NCI-H1105 (cell line): ENCODE measurements at regions not wholly inside any gene's neighbourhood (a gene's known extent, or its start where the extent isn't known, plus 50 kb on each side); places are given as distances from the start of the nearest gene placed in this dataset.

ENCODE experiments used
- DNase-seq: peaks from one replicate; lab custom pipeline; 2025; lab: John Stamatoyannopoulos, UW

- DNase-seq, result no peak
These were observed 205.7 kb upstream of the PUM3 start for GRCh38 chr9:3049636-3050035.

DNA sequence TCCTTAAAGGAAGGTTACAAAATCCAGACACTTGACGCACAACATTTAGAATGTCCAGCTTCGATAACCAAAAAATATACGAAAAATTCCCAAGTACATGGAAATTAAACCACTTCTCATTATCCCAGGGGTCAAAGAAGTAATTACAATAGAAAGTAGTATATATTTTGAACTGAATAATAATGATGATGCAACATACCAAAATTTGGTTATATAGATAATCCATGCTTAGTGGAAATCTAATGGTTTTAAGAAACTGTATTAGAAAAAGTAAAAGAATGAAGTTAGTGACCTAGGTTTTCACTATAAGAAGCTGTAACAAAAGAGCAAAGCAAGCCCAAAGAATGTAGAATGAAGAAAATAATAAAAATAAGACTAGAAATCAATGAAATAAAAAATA lies 204.0 kb upstream of the PUM3 start:
- DNase-seq, result no peak

DNA sequence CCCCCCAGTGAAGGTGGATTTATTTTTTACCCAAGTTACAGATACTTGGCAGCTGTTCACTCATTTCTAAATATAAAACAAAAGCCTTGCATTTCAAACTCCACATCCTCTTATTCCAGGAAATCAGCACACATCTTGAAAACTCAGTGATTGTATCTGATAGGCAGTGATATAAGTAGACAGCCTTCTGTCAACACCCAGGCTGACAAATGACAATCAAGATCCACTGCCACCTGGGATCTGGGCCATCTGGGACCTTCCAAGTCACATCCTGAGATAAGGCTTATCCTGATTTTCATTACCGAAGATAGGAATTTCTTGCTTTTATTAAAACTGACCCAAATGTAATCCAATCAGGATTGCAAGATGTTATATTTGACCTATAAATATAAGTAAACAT lies 201.3 kb upstream of the PUM3 start:
- DNase-seq, result no peak

DNA sequence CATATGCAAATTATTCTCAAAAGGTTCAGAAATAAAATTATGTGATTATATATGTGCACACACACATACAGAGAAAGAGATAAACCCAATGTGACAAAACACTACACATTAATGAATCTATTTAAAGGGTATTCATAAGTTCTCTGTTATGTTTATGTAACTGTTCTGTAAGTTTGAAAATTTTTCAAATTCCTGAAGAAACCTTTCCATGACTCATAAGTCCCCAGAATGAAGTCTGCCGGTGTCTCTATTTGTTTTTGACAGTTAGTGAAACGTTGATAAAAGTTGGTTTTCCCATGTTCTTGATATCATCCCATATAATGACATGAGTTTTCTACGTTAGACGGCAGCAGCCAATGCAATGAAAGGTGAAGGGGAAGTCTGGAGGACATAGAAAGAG lies 199.5 kb upstream of the PUM3 start:
- DNase-seq, result no peak

DNA sequence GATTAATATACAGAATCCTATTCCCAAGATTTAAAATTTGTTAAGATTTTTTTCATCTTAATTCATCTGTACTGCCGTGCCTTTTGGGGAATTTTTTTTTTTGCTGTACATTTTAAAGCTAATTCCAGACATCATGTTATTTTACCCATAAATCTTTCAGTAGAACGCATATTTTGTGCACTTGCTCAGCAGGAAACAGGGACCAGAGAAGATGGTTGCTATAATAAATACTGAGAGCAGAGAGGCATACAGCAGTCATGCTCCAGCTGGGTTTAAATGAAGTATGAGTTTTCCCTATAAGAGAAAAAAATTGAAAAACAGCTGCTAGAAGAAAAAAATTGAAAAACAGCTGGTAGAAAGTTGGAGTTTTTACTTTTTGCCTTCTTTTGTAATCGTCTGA lies 196.9 kb upstream of the PUM3 start:
- DNase-seq, result no peak

- DNase-seq, result no peak
These were observed 192.4 kb upstream of the PUM3 start for GRCh38 chr9:3036333-3036700.

DNA sequence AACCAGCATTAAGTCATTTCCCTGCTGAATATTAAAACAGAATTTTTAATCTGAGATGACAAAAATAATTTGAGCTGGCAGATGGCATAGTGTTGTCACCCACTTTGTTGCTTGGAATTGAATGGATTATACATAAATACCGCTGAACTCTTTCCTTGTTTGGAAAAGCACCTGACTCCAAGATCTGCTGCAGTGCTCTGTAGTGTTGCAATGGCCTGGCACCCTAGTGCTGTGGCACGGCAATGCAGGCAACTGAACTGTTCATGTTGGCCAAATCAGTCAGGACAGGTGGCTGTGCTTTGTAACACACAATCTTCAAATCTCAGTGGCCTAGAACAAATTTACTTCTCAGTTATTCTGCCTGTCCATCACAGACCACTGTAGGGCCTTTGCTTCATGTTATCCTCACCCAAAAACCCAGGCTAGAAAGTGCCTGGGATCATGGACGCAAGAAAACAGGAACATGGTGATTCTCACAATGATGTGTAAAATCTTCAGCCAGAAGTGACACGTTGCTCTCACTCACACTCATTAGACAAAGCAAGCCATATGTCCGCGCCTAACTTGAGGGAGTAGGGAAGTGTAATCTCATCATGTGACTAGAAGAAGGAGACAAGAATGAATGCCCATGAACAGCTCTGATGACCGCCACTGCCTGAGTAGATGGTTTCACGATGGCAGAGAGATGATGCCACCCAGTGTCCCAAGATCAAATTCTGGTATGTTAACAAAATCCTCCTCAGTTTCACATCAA lies 191.9 kb upstream of the PUM3 start:
- DNase-seq, result no peak

- no peak for DNase-seq
These were observed 189.0 kb upstream of the PUM3 start for GRCh38 chr9:3032898-3033297.

DNA sequence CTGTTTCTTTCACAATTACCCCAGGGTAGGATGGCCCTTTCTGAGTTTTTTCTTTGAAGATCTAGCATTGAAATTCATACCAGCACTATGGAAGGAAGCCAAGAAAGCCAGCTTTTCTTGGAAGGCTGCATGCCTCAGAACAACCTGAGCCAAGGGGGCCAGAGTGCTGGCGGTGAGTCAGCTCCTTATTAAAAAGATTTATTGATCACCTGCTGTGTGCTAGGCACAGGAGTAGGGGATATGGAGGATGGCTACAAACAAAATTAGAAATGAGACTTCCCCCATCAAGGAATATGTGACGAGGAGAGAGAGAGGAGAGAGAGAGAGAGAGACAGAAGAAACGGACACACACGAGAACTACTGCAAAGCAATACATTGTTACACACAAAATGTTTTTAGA lies 184.6 kb upstream of the PUM3 start:
- no peak for DNase-seq

DNA sequence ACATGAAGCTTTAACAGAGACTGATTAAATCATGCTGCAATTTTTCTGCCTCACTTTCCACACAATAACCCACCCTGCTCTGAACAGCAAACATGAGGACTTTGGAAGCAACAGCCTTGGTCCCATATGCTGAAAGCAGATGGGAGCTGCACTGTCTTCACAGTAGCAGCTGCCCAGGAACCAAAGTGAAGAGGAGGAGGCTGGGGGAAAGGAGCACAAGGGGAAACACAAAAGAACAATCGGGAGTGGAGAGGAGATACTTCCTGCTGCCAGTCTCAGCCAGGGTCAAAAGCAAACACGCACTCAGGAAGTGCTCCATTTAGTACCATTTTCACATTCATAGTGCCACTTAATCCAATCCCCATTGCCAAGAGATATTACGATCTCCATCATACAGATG lies 183.3 kb upstream of the PUM3 start:
- peak; percentile 29 for DNase-seq

GRCh38 chr9:3023449-3023848 lies 179.6 kb upstream of the PUM3 start:
- DNase-seq, result no peak

GRCh38 chr9:3018691-3019230 lies 174.9 kb upstream of the PUM3 start:
- no peak for DNase-seq

DNA sequence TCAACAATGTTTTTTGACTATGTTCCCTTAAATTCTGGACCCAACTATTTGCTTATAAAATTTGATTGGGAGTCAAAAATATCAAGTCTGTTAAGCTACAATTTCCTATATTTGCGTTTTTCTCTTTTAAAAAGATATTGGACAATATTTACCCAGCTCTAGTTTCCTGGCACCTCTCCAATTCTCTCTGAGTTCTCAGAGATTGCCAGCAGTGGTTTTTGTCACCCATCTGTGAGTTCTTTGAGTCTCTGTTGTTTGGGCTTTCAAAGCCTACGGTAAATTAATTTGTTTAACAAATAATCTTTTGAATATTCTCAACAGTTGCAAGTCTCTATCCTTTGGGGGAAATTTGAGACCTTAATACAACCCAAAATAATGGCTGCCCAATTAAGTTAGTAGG lies 174.2 kb upstream of the PUM3 start:
- peak; percentile 71 for DNase-seq

DNA sequence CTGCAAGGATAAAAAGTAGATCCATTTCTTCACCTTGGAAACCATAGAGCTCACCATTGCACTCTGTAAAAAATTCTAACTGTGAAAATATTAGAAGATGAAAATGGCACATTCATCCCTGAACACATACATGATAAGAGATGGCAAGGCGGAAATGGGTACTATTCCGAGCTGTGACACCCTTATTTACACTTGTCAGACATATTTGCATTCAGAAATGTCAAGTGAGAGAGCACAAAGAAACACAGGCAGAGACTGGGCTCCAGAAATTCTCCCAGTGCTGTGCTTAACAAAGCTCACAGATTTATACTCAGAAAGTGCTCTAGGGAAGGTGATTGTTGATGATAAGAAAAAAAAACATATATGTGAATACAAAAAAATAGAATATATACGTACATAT lies 170.3 kb upstream of the PUM3 start:
- no peak for DNase-seq

DNA sequence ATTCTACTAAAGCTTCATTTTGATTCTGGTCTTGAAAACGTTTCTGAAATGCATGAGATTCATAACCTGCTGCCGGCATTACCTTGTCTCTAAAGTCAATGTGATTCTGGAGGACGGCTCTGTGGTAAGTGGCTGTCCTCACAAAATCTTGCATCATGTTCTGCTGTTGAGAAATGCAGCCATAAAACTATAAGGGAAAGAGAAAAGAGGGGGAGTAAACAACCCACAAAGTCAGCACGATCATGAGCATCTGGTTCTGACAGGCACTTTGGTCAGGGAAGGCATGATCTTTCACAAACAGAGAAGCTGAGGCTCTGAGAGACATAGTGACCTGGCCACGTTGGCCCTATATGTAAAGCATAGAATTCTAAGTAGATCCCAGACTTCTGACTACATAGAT lies 168.9 kb upstream of the PUM3 start:
- DNase-seq, result no peak

GRCh38 chr9:3012245-3012644 lies 168.3 kb upstream of the PUM3 start:
- DNase-seq, result no peak

DNA sequence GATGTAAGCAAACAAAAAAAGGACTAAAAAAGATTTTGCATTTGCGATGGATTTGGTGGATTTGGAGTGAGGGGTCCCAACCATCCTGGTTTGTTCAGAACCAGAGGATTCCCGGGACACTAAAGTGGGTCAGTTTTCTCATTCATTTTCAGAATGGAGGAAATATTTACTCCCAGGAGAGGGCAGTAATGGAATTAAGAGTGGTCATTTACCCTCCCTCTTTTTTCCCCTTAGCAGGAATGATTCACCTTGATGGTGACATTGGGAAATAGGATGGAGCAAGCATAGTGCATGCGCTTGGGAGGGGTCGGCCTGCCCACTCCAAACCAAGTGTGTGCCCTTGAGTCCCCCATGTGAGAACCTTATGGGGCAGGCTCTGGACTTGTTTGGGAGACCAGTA lies 164.2 kb upstream of the PUM3 start:
- DNase-seq, result no peak

DNA sequence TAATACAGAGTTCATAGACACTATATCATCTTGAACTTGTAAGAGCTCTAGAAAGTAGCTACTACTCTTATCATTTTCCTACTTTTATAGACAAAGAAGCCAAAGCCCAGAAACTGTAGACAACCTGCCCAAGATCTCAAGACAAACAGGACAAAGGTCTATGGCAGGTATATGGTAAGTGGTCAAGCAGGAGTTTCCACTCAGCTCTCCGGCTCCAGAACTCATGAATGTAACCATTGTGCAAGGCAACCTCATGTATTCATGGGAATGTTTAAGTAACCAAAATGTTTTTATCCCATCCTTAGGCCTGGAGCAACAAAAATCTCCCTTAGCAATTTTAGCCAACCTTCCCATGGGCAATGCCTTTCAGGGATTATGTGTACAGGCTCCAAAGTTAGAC lies 163.4 kb upstream of the PUM3 start:
- no peak for DNase-seq

DNA sequence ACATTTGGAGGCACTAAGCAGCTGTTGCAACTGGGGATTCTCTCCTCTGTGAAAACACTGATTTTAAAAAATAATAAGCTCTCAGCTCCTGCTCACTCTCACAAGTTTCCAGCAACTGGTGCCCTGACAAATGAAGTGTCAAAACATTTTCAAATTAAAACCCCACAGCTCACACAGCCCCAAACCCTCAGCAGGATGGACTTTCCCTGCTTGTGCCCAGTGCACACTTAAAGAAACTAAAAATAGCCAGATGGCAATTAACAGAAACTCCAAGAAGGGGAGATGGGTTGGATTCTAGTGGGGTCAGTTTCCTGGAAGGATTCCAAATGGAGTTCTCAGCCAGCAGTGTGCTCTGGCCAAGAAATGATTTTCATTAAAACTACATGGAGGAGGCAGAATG lies 163.0 kb upstream of the PUM3 start:
- DNase-seq, result no peak

DNA sequence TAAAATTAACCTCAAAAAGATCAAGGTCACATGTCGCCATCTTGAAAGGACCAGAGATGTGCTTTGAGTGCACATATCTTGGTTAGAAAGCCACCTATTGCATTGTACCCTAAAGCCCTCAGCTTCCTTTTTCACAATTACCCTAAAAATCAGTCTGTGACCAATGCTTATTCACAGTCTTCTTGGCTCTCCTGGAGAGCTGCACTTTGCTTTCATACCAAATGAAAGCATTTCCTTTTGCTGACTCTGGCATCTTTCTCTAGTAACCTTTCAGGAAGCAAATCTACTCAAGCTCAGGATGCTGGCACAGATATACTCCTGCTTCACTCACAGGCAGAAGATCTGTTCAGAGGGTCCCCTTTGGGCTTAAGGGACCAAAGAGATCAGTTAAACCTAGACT lies 160.7 kb upstream of the PUM3 start:
- no peak for DNase-seq

- no peak for DNase-seq
These were observed 157.4 kb upstream of the PUM3 start for GRCh38 chr9:3001311-3001710.

DNA sequence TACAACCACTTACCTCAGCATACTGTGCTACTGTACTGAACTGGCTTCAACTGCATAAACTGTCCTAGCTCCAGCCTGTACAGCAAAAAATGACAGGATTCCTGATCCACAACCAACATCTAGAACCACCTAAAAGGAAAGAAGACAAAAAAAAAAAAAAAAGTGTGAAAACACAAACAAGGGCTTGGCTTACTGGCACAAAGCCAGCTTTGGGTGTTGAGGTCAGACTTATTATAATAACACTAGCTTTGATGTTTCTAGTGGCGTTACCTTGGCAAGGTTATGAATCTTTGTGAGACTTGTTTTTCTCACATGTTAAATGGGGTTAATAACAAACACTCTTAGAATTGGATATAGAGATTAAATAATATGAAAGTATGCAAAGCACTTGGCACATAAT lies 148.5 kb upstream of the PUM3 start:
- DNase-seq, result peak; percentile 10

GRCh38 chr9:2991292-2991691 lies 147.4 kb upstream of the PUM3 start:
- DNase-seq, result no peak

DNA sequence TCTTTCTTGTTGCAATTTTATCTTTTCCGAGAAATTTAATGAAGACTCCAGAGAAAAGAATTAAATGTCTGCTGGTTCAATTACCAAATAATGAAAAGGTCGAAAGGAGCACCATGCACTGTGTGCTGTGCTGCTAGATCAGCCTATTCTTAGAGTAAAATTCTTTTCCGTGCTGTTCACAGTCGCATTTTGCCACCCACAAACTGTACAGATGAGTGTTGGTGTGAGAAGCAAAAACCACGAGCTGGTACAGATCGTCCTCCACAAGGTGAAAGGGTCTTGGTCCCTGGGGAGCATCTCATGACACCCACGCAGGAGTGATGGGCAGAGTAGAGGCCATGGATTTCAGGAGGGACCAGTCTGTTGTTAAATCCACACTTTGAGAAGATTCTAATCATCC lies 143.8 kb upstream of the PUM3 start:
- DNase-seq, result no peak
